GM20431 (cell line): ENCODE measurements at regions not wholly inside any gene's neighbourhood (a gene's known extent, or its start where the extent isn't known, plus 50 kb on each side); places are given as distances from the start of the nearest gene placed in this dataset.

Source experiments
- in situ Hi-C: fragments of 300-500 bp; cut with MseI, MboI; formaldehyde crosslinking; loops from one replicate; pipeline ENCODE4 v1.15.0; 2020; ENCODE audit warnings: low sequenced_read_pairs; ENCODE audit not compliant: unreplicated experiment

DNA sequence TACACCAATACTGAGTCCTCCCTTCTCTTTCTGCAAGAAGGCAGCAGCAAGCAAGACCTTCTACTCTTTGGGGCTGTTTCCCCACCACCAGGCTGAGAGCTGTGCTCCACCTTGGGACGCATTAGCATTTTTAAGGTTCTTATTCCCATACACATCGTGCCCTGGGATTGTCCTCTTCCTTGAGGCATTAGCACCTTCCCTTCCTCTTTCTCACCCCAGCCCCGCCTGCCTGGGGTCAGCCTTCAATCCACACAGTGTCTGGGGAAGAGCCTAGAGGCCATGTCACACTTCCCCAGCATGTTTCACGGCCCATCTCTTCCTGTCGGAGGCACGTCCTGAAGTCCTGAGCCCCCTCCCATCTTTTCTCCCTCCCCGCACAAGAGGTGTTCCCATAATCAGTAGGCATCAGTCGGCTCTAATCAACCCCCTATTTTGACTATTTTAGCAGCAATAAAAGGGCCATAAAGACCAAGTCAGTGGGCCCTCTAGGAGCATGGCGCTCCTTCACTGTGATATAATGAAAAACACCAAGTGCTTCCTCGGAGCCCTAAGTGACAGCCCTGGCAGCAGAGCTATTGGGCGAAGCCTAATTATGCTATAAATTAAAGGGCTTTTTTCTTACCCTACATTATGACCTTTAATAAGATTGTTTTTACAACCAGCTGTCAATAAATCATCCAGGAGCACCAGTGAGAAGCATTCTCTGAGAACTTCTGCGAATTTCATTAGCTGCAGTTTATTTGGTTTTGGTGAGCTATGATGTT, 55.0 kb upstream of the PKDCC start:
- in situ Hi-C loops, result no loop called here

DNA sequence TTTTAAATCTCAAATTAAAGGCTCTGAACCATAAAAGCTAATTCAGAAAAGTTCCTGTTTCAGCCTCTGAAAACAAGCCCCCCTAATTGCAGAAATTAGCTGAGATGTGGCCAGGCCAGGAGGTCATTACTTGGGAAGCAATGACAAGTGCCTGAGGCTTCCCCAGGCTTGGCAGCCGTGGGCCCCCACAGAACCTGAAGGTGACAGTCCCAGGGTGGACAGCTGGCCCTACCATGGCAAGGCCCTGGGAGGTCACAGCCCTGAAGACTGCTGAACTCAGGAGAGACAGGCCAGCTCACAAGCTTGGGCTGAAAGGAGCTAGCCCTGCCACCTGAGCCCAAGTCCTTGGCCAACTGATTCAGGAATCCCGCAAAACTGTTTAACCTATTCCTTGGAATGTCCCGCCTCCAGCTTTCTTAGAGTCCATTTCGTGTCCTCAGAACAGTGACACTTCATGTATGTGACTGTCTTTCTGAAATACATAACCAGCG, 54.3 kb upstream of the PKDCC start:
- in situ Hi-C loops, result no loop called here

DNA sequence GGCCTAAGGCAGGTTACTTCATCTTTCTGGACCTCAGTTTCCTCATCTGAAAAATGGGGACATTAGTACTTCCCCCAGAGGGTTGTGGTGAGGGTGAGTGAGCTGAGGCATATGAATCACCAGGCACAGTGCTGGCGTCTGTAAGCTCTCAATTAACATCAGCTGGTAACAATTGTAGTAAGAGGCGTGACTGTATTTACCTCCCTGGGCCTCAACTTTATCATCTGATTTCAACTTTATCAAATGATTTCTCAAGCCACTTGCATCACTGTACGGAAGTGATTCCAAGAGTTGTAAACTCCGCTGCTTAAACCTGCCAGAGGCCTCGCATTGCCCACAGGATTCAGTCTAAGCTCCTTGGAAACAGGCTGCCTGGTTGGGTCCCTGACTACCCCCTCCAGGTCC, 53.6 kb upstream of the PKDCC start:
- in situ Hi-C loops, result no loop called here

DNA sequence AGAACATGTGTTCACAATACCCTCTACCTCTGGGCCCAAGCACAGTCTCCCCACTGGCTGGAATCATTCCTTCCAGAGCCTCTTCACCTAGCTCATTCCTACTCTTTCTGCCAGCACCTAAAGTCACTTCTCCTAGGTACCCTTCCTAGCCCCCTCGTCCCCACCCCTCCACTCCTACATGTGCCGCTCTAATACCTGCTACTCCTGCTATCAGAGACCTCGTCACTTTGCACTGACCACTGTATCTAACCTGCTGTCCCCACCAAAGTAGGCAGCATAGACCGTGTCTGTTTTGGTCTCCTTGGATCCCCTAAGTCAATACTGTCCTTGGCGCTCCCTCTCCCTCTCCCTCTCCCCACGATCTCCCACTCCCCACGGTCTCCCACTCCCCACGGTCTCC, 53.2 kb upstream of the PKDCC start:
- in situ Hi-C loops, result no loop called here

DNA sequence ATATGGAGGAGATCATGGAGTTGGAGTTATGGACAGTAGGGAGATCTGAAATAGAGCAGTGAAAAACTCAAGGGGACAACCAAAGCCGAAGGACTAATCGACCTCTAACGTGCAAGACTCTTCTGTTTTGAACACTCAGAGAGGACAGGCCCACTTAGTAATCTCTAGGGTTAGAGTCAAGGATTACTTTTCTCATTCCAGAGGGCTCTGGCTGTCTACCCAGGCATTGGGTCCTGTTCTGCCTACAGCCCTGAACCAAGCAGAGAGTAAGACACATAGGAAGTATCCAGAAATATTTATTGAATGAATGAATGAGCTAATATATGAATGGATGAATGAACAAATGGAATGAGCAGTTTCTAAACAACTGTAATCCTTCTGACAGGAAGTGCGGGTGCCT, 50.3 kb upstream of the PKDCC start:
- in situ Hi-C loops, result no loop called here
